Tongue (tissue), 1 donor: ENCODE measurements at regions not wholly inside any gene's neighbourhood (a gene's known extent, or its start where the extent isn't known, plus 50 kb on each side); places are given as distances from the start of the nearest gene placed in this dataset.
"Not testable (repeated sequence)": the region's sequence is repeated elsewhere in the genome, so short reads cannot be mapped to it uniquely, and the experiment has no call there.

Experiments used
- DNase-seq: peaks from one replicate; pipeline ENCODE4 v3.0.0-alpha.2; 2015

DNA sequence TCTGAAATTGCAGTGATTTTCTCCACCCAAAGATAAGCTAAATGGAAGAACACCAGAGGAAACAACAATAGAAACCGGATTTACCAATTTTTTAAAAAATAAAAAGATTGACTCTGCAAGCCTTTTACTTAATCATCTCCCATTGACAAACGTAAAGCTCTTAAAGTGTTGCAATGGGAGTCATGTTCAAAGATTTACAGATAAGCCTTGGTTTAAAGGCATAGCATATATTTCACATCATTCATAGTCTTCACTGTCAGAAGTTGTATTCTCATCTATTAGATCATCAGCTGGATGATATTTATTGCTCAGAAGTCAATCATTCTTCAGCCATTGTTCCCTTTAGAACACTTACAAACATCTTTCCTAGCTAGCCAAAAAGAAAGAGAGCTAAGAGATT lies 397.6 kb downstream of the GBE1 start:
- DNase-seq, result no peak

DNA sequence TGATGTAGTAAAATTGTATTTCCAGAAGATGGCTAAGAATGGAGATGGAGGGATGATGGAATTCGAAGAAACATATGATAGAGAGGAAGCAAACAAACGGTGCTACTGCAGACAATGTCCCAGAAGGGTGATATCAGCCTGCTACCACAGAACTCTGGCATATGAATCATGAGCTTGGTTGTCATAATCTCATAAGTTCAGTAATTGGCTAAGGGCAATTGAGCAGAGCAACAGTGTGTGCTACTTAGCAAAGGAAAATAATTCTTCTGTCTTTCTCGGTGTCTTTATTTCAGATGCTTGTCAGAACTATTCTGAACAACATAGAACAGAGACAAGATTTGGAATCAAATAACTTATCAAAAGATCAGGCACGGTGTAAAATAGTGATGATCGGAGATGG lies 407.3 kb downstream of the GBE1 start:
- no peak for DNase-seq

DNA sequence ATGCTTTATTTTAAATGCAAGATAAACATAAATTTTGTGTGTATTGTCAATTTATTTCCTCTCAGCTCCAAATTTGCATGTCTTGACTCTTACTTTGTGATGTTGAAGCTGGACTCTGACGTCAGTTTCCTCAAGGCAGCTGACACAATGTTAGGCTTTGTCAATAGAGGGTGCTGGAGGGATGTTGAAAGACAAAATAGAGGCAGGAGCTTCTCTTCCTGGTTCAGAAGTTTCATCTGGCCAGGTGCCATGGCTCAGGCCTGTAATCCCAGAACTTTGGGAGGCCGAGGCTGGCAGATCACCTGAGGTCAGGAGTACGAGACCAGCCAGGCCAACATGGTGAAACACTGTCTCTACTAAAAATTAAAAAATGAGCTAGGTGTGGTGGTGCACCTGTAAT lies 408.6 kb downstream of the GBE1 start:
- DNase-seq, result no peak

DNA sequence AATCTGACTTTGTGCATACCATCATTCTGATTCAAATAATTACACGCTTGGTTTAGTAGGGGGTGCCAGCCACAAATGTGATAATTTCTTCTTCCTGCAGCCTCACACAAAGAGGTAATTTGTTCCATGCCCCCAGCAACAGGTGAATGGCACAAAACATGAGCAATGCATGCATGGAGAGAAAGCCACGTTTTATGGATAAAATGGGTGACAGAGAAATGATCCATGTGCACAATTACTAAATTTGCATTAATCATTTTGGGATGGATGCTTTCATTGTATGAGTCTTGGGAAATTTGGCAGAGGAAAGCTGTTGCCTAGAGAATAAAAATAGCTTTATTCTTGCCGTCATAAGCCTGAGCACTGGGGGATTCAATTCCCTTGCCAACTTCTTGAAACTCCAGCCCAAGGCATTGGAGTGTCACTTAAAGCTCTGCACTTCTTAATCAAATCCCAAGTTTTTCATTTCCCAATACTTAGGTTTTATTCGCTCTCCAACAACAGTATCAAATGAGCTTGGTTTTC lies 411.6 kb downstream of the GBE1 start:
- peak; percentile 7 for DNase-seq

DNA sequence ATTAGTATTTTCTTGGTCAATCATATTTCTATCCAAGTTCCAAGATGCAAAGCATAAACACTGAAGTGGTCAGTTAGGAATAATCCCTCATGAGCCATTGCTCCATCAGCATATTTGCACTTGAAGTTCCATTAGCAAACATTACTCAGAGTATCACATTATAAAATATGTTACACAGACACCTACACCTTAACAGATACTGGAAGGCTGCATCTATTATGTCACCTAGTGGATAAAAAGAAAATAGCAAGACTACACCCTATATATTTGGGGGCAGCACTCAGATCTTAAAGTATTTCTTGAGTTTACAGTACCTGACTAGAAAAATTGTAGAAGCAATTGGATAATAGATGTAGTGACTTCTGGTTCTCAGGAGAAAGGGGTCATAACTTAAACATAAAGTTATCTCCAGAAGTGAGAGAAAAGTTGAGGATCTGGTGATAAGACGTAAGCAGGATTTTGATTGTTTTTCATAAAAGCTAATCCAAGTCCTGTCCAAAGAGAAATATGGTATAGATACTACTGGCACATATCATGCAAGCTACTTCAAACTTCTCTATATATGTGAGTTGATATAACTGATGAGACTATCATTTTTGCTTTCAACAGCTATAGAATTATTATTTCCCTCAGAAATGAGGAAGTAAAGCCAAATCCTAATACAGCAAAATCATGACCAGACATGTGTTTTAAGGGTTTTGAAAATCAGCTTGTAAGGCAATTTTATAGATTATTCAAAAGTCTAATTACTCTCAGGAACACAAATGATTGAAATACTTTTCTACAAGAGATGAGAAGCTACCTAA lies 422.2 kb downstream of the GBE1 start:
- peak; percentile 9 for DNase-seq

DNA sequence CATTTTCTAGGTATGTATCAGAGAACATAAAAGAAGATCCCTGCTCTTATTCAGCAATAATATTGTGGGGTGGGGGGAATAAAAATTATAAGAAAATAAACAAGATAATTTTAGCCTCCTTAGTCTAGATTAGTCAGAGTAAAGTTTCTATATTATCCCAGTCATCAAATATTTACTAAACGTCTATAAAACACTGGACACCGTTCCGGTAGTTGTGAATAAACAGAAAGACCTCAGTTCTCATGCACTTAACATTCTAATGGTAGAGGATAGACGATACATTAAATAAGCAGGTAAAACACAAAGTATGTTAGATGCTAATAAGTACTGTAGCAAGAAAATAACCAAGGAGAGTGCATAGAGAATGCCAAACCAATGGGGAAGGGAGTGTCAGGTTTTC lies 425.0 kb downstream of the GBE1 start:
- DNase-seq, result no peak

DNA sequence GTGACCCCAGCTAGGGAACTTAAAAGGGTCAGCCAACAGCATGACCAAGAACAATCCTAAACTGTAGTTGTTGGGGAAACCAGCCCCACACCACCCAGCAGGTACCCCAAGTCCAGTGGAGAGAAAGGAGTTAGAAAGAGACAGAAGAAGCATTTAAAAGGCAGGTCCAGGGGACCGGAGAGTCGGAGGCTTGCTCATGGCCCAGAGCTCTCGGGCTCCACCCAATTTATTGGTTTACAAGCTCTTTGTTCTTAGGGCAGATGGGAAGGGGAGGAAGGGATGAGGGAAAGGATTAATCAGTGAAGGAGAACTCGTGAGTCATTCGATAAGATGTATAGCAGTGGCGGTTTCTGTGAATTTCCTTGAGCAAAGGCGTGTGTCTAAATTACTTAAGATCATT lies 431.6 kb downstream of the GBE1 start:
- DNase-seq, result not testable (repeated sequence)

DNA sequence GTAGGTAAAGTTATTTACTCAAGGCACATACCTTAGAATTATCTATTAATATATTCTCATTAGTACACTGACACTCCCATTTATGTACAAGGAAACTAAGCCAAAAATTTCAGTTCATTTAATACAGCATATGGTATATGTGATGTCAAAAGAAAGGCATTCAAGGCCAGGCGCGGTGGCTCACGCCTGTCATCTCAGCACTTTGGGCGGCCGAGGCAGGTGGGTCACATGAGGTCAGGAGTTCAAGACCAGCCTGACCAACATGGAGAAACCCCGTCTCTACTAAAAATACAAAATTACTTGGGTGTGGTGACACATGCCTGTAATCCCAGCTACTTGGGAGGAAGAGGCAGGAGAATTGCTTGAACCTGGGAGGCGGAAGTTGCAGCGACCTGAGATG lies 435.2 kb downstream of the GBE1 start:
- DNase-seq, result no peak

DNA sequence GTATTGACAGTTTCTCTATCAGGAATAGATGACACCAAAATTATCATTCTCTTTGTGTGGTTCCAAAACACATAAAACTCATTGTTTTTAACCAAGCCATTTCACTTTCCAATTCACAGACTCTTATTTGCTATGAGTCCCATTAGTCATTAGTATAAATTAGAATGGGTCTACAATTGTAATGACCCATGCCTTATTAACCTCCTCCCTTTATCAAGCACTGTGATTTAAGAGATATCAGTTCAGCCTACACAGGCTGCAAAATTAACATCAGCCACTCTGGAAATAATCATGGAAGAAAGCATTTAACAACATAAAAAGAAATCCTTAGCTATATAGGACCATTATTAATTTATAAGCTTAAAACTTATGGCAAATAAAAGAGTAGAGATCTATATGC lies 440.6 kb downstream of the GBE1 start:
- DNase-seq, result no peak

DNA sequence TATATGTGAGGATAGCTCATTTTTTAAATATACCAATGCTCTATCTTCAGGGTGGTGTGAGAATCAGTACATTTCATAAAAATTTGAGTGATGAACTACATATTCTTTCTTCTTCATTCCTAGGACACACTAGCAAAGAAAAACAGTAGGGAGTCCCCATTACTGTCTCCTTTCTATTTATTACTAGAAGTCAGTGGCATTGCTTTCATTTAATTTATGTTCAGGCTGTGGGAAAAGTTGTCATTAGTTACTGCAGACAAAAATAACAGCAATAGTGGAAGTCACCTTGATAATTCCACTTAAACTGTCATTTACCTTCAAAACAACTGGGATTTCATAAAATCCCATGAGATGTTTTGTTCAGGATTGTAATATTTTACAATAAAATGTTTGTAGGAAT lies 446.4 kb downstream of the GBE1 start:
- no peak for DNase-seq

DNA sequence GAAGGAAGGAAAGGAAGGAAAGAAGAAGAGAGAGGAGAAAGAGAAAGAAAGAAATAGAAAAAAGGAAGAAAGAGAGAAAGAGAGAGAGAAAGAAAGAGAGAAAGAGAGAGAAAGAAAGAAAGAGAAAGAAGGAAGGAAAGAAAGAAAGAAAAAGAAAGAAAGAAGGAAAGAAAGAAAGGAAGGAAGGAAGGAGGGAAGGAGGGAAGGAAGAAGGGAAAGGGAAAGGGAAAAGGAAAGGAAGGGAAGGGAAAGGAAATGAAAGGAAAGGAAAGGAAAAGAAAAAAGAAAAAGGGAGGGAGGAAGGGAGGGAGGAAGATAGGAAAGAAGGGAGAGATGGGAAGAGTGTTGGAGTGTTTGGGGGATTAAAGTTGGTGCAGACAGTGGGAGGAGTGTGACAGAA lies 450.1 kb downstream of the GBE1 start:
- DNase-seq, result no peak

DNA sequence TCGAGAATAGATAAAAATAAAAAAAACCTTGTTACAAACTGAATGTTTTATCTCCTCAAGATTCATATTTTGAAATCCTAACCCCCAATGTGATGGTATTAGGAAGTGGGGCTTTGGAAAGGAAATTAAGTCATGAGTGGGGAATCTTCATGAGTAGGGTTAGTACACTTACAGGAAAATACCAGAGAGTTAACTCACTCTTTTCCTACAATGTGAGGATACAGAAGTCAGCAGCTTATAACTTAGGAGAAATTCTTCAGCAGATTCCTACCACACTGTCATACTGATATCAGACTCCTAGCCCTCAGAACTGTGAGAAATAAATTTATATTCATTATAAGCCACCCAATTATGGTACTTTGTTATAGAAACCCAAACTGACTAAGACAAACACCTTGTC lies 453.1 kb downstream of the GBE1 start:
- DNase-seq, result no peak

DNA sequence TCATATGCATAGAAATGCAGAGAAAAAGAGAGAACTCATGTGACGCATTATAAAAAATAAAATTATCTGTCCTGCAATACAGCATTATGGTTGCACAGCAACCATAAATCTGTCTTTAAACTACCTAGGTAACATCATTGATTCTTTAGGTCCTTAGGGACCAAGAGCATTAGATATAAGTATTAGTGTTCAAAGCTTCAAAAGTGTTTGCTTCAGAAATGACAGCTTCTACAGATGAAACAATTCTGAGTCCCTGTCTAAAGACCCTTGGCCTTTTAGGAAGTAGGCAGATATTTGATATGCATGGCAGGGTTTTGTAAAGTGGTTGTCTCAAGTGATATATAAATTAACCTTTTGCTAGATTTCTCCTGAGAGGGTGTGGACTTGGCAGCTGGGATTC lies 454.2 kb downstream of the GBE1 start:
- no peak for DNase-seq

DNA sequence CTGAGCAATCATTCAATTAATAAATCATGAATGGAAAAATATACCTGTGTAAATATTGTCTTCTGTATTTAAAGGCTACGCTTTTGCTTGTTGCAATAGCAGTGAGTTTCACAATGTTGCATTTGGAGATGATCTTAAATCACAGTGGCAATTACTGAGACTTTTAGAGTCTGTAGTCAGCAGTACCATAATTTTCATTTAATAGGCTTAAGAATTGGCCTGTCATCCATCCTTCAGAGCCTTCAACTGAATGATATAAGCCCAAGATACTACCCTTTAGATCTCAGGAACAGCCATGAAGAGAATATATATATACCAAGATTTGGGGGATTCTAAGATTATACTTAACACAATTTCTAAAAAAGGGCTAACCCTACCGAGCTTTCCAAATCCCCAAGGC lies 458.1 kb downstream of the GBE1 start:
- no peak for DNase-seq

DNA sequence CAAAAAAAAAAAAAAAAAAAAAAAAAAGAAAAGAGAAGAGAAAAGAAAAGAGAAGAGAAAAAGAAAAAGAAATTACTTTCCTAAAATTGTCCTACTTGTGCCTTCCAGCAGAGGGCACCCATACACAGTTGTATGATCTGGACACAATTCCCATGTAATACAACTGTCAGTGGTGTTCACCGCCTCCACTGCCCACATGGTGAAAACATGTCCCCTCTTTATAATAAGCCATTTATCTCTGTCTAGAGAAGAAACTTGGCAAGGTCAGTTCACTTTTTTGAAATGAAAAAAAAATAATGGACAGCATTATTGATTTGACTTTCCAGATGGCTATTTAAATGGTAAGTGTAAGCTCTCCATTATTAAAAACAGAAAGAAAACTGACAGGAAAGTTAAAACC lies 459.4 kb downstream of the GBE1 start:
- DNase-seq, result peak; percentile 64

DNA sequence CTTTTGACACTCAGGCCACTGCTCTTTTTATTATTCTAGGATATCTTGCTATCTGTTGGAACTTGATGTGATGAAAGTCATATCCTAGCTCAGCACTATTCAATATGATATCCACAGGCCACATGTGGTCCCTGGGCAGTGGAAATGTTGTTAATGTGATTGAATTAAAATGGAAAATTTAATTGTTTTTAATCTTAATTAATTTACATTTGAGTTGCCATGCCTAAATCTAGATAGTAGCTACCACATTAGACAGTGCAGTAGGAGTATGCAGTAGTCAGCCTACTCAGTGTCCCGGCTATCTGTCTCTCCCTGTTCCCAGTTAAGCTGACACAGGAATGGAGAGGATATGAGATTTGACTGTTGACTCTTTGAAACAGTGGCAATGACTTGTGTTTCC lies 460.2 kb downstream of the GBE1 start:
- DNase-seq, result no peak

DNA sequence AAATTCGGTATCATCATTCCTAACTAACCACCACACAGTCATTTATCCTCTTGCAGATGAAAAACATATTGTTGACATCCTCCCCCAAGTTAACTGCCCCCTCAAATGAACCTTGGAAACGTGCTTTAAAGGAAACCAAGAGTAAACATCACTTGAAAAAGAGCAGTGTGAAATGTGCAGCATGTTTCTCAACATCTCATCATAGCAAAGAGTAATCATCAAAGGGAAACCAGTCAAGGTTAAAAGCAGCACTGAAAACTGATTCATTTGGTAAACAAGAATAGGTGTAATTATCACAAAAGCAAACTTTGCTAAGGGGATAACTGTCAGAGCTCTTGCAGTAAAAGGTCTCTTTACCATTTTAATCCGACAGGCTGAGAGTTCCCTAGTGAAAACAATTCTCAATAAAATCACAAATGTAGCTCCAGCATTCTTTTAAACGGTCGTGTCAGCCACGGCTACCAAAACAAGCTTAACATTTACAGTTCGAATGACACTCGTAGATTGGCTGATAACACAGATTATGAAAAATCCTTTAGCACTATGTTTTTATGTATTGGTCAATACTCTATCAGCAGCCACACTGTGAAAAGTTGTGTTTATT lies 461.0 kb downstream of the GBE1 start:
- no peak for DNase-seq

DNA sequence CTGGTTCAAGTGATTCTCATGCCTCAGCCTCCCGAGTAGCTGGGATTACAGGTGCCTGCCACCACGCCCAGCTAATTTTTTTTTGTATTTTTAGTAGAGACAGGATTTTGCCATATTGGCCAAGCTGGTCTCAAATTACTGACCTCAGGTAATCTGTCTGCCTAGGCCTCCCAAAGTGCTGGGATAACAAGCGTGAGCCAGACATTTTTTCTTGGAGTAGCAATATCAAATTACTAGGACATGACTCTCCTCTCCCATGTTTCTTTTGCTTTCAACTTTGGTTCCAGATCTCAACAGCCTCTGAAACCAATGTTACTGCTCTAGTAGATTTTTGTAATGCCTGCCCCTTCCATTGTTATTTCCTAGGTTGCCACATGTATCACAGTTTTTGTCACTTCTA lies 462.0 kb downstream of the GBE1 start:
- no peak for DNase-seq

DNA sequence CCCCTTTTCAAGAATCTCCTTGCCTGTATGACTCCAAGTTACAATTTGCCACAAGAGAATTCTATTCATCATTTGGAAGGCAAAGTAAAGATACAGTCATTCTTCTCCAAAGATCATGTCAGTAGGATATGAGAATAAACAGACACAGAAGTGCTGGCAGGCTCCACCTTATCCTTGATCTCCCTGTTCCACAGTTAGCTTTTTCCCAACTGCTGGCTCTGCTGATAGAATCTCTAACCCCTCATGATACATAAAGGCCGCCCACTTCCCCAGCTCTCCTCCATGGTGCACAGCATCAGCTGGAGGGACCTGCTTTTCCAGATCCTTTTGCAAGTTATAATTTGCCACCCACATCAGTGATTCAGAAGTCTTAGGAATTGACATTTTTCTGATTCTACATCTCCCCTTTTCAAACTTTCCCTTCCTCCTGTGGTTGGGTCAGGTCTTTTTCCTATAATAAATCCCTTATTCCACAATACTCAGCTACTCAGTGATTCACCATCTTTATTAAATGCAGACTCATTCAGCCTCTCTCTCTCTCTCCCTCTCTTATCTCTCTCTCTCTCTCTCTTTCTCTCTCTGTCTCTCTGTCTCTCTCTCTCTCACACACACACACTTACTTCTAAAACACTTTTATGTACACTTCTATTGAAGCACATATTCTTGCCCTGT lies 465.4 kb downstream of the GBE1 start:
- DNase-seq, result no peak

DNA sequence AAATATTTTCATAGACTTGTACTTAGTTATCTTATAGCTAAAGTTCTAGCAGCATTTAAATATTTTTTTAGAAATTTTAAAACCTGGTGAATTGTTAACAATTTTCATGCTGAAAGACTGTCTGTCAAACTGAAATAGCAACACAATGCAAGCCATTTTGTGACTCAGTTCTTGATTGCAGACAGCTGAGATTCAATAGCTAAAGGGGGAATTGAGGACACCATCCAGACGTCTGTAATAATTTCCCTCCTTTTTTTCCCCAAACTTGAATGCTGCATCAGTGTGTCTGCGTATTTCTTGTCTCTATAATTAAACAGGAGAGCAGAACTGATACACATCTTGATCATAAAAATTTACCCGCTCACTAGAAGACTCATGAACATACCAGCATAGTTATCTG lies 468.3 kb downstream of the GBE1 start:
- DNase-seq, result no peak

DNA sequence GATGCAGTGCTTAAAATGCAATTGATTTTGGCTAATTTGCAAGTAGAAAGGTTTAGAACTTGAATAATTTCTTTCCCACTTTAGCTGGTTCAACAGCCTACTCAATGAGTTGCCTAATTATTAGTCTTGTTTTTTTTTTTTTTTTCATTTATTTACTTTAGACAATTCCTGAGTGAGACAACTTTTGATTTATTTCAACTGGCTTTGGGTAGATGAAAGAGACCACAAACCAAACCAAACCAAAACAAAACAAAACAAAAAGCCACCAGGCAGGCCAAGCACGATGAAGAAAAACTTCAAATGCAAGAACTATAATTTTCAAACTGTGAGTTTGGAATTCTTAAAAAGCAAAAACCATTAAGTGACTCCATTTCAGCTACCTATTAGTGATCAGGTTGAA lies 469.9 kb downstream of the GBE1 start:
- DNase-seq, result no peak

DNA sequence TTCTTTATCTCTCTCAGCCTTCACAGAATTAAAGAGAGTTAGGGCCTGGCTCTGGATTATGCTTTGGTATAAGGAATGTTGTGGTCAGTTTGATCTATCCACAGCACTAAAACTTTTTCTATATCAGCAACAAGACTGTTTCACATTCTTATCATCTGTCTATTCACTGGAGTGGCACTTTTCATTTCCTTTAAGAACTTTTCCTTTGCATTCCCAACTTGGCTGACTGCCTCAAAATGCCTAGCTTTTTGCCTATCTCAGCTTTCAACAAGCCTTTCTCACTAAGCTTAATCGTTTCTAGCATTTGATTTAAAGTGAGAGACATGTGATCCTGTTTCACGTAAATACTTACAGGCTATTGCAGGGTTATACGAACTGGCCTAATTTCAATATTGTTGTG lies 471.8 kb downstream of the GBE1 start:
- no peak for DNase-seq
